ENCODE measurements at regions not wholly inside any gene's neighbourhood (a gene's known extent, or its start where the extent isn't known, plus 50 kb on each side); places are given as distances from the start of the nearest gene placed in this dataset.

DNA sequence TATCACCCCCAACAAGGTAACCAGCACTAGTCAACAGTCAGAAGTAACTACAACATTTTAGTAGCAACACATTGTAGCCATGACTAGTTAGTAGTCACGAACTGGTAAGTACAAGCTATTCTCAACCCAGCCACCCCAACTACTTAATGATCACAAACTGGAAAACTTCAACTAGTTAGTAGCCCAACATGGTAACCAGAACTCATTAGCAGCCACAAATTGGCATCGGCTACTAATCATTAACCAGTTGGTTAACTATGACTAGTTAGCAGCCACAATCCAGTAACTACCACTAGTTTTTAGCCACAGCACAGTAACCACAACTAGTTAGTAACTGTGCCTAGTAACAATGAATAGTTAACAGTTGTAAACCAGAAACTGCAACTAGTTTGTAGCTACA, 385.1 kb upstream of the CXorf51B start:
- TF ChIP-seq, protein P1, sequence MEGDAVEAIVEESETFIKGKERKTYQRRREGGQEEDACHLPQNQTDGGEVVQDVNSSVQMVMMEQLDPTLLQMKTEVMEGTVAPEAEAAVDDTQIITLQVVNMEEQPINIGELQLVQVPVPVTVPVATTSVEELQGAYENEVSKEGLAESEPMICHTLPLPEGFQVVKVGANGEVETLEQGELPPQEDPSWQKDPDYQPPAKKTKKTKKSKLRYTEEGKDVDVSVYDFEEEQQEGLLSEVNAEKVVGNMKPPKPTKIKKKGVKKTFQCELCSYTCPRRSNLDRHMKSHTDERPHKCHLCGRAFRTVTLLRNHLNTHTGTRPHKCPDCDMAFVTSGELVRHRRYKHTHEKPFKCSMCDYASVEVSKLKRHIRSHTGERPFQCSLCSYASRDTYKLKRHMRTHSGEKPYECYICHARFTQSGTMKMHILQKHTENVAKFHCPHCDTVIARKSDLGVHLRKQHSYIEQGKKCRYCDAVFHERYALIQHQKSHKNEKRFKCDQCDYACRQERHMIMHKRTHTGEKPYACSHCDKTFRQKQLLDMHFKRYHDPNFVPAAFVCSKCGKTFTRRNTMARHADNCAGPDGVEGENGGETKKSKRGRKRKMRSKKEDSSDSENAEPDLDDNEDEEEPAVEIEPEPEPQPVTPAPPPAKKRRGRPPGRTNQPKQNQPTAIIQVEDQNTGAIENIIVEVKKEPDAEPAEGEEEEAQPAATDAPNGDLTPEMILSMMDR (conservative IDR thresholded peaks at IDR 0.05; ENCODE audit: low read depth, low read length) = no peak
- TF ChIP-seq RAD21 (IDR thresholded peaks at IDR 0.05; ENCODE audit: low read length) (no peak), POLR2A (IDR thresholded peaks at IDR 0.05; ENCODE audit: low read depth, low read length) (no peak), BHLHE40 (IDR thresholded peaks at IDR 0.05; ENCODE audit: low read depth, low read length) (no peak), CEBPB (IDR thresholded peaks at IDR 0.05; ENCODE audit: low read depth, low read length) (no peak), MAFK (IDR thresholded peaks at IDR 0.05; ENCODE audit: low read depth, low read length) (no peak), SMC3 (IDR thresholded peaks at IDR 0.05; ENCODE audit: low read depth, low read length) (no peak), CHD1 (IDR thresholded peaks at IDR 0.05; ENCODE audit: low read depth, low read length) (no peak), MAZ (IDR thresholded peaks at IDR 0.05; ENCODE audit: borderline replicate concordance, low read depth, low read length) (no peak), RFX5 (IDR thresholded peaks at IDR 0.05; ENCODE audit: low read depth, low read length) (no peak)
- TF ChIP-seq, protein P2, sequence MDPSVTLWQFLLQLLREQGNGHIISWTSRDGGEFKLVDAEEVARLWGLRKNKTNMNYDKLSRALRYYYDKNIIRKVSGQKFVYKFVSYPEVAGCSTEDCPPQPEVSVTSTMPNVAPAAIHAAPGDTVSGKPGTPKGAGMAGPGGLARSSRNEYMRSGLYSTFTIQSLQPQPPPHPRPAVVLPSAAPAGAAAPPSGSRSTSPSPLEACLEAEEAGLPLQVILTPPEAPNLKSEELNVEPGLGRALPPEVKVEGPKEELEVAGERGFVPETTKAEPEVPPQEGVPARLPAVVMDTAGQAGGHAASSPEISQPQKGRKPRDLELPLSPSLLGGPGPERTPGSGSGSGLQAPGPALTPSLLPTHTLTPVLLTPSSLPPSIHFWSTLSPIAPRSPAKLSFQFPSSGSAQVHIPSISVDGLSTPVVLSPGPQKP (IDR thresholded peaks at IDR 0.05; ENCODE audit: borderline replicate concordance, low read depth, low read length) = no peak
- TF ChIP-seq, protein P3, sequence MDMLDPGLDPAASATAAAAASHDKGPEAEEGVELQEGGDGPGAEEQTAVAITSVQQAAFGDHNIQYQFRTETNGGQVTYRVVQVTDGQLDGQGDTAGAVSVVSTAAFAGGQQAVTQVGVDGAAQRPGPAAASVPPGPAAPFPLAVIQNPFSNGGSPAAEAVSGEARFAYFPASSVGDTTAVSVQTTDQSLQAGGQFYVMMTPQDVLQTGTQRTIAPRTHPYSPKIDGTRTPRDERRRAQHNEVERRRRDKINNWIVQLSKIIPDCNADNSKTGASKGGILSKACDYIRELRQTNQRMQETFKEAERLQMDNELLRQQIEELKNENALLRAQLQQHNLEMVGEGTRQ (IDR thresholded peaks at IDR 0.05; ENCODE audit: low read depth, low read length) = no peak

Data from IMR-90 (cell line).